ENCODE measurements at regions not wholly inside any gene's neighbourhood (a gene's known extent, or its start where the extent isn't known, plus 50 kb on each side); places are given as distances from the start of the nearest gene placed in this dataset.

DNA sequence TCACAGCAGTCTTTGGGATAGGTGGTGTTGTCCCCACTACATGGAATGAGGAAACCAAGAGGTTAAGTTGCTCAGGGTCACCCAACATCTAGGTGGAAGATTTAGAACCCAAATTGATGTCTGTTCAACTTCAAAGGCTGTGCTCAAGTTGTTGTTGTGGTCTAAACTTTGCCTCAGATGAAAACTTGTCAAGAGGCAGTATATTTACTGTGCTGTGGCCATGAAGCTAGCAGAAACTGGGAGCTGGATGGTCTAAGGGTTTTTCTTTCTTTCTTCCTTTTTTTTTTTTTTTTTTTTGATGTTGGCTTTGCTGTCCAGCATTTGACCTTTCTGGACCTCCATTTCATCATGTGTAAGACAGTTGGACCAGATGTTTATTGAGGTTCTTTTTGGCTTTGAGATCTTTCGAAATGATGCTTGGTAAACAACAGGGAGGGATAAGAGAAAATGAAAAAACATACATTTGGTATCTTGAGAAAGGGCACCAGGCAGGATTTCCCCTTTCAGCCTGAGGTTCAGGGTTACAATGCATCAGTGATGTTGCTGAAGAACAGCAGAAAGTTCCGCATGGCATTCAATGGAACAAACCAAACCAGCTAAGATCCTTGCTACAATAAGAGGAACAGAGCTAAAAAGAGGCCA lies 166.2 kb upstream of the RPS6KA3 start:
- DNase-seq (ENCODE audit: low spot score), result no peak

DNA sequence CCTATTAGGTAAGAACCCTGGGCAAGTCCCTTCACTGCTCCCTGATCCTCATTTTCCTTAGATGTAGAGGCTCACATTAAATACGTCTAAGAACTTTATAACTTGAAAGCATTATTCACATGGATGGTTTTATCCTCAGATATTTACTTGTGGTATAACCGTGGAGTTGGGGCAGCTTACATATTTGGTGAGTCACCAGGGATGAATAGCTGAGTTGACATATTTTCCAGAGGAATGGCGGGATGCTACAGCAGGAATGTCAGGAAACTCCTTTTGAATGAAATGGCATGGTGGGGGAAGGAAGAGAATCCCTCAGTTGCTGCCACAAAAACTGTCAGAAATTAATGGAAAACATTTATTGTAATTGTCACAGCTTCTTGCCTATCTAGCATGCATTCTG lies 165.3 kb upstream of the RPS6KA3 start:
- peak; percentile 63 for DNase-seq (ENCODE audit: low spot score)

DNA sequence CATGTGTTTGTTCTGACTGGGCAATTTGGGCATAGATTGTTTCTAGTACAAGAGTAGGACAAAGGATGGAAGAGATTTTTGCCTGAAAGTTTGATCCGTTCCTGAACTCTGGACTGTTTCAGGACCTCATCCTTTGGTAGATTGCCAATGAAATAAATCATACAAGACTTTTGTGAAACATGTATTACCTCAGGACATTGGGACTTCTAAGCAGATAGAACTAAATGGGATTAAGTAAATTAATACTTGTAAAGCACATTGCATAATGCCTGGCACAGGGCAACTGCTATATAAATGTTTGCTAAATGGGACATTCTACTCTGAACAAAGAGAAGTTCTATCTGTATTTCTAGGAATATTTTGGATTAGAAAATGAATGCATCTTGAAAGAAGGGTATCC lies 164.8 kb upstream of the RPS6KA3 start:
- no peak for DNase-seq (ENCODE audit: low spot score)

DNA sequence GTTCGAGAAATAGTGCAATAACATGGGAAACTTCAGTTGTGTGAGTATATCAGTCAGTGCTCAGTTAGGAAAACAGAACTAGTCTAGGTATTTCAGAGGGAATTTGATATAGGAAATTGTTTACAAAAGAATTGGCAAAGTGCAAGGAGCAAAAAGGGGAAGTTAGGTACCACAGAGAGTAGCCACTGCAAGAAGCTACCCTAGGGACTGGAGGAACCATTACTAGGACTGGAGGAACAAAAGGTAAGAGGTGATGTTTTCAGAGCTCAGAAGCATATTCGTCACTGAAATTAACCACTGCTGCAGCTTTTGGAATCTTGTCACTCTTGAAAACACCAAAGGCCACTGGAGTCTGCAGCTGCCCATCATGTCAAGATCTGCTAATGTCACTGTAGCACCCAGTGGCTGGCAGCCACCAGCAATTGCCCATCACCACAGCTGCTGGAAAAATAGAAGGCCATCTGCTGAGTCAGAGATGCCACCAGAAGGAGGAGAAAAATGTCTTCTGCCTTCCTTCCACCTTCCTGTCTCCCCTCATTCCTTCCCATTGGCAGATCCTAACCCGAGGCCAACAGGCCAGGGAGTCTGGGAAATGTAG lies 160.6 kb upstream of the RPS6KA3 start:
- DNase-seq (ENCODE audit: low spot score), result no peak

DNA sequence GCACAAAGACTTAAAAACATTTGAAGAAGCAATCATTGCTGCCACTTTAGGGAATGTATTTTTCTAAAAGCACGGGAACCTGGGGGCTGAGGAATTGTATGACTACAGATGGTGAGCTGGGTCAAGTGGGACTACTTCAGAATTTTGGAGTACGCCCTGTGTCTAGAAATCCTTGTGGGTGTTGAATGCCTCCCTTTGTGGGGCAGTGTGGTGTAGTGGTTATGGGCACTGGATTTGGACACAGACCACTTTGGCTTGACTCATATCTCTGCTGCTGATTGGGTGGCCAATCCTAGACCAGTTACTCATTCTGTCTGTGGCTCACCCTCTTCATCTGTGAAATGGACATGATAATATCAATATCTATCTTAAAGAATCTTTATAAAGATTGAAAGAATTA lies 155.0 kb upstream of the RPS6KA3 start:
- no peak for DNase-seq (ENCODE audit: low spot score)

DNA sequence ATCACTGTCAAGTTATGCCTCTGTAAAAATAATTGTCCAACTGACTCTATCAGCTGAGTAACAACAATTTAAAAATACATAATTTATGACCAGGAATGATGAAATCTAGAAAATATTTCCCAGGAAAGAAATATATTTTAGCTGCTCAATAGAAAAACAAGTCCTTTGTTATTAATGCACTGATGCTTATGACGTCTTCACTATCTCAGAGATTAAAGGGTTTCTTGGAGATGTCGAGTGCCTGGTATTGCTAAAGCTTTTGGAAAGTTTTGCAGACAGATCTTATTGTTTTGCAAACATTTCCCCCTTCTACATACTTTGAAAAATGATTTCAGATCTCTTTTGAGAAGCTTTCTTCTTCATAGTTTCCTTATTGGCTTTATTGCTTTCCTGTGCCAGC lies 154.6 kb upstream of the RPS6KA3 start:
- no peak for DNase-seq (ENCODE audit: low spot score)

DNA sequence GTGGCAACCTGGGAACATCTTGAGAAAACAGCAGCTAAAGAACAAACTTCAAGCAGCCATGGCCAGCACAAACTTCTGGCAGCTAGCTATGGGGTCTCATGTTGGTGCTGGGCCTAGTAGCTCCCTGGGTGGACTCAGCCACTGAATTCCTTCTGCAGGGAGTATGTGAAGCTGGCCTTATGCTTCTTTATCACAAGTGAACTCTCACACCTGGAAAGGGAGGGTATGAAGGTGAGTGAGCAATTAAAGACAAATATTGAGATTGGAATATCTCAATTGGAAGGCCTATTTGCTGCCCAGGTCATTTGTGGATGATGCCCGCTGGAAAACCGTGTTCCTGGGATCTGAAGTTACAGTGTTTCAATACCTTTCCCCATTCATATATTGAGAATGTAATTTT lies 153.3 kb upstream of the RPS6KA3 start:
- no peak for DNase-seq (ENCODE audit: low spot score)

DNA sequence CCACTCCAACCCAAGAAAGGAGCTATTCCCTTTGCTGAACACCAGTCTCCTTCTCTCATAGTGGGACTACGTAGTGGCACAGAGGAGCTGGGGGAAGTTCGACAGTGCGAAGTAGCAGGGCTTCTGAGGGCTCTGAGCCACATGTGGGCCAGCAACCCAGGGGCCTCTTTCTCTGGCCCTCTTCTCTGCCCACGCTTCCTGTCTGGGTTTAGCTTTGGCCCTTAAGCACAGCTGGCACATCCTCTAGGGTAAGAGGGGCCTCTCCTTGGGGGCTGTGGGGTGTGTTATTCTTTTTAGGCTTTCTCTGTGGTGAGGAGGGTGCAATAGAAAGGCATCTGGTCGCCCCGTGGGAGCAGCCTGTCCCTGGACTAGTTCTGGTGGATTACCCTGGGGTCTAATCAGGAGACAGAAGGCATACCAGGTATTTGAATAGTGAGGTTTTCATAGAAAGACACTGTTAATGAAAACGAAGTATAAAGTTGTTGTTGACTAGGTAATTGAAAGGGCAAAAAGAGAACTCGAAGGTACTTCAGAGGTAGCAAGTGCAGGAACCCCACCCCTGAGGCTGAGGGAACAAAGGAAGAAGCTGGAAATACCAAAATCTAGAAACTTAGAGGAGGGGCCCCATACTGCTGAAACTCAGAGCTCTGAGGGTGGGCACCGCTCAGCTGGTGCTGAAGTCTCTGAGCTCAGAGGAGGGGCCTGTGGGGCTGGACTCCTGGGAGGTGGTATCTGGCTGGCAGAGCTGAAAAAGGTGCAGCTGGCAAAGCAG lies 151.9 kb upstream of the RPS6KA3 start:
- no peak for DNase-seq (ENCODE audit: low spot score)

DNA sequence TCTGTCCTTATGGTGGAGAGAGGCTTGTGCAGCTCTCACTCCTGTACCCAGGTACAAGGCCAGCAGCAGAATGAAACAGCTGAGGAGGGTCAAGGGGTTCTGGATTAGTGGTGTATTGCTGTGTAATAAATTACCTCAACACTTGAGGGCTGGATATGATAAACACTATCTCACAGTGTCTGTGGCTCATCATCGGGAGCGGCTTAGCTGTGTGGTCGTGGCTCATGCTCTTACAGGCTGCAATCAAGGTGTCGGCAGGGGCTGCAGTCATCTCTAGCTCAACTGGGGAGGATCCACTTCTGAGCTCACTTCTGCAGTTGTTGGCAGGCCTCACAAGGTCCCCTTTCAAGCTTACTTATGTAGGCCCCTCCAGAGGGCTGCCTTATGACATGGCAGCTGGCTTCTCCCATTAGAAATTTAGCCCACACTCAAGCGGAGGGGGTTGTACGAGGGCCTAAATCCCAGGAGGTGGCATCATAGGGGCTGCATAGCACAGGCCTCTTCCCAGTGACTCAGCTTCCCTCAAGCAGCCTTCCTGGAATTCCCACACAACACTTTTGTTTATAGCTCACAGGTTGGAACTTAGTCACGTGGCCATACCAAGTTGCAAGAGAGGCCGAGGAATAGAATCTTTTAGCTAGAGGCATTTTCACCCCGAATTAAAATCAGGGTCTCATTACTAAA lies 148.2 kb upstream of the RPS6KA3 start:
- DNase-seq (ENCODE audit: low spot score), result no peak

DNA sequence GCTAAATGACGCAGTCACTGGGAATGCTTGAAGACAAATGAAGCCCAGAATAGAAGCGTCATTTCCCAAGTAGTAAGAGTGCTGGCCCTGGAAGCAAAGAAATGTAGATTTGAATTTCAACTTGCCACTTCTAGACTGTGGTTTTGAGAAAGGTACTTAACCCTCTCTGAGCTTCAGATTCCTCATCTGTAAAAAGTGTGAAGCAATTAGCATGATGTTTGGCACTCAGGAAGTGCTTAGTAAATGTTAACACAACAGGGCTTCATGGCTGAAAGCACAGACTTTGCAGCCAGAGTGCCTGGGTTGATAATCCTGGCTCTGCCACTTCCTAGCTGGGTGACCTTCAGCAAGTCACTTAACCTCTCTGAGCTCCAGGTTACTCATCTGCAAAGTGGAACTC lies 147.4 kb upstream of the RPS6KA3 start:
- no peak for DNase-seq (ENCODE audit: low spot score)

DNA sequence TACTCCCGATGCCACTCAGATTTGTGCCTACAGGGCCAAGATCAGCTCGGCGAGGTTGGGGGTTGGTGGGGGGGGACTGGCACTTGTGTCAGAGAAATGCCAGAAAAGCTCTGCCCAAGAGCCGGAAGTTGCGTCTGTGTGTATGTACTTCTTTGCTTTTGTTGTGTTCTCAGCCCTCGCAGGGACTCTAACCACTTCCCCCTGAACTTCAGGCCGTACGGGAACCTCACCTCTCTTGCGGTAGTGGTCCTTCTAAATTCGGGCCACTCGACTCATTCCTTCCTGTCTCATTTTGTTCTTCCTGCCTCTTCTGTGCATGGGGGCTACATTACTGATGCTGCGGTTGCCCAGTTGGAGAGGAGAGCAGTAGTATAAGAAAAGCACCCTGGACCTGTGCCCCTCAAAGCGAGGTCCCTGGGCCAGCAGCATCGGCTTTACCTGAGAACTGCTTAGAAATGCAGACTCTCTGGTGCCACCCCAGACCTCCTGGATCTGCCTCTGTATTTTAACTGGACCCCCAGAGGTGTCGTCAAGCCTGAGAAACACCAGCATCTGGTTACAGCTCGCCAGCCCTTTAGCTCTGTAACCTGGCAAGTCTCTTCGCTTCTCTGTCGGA lies 146.3 kb upstream of the RPS6KA3 start:
- DNase-seq (ENCODE audit: low spot score), result no peak

DNA sequence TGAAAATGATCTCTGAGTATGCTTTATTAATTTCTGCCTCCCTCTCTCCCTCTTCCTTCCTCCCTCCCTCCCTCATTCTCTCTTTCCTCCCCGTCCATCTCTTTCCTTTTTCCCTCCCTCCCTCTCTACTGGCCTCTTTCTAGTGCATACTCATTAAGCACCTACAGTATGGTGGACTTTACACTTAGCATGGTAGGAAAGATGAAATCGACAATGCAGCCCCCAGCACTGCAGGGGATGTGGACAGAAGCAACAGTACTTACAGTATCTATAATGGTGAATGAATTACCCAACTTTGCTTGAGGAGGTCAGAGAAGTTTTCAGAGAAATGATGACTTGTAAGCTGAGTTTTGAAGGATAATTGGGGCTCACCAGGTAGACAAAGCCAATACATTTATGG lies 143.8 kb upstream of the RPS6KA3 start:
- no peak for DNase-seq (ENCODE audit: low spot score)

DNA sequence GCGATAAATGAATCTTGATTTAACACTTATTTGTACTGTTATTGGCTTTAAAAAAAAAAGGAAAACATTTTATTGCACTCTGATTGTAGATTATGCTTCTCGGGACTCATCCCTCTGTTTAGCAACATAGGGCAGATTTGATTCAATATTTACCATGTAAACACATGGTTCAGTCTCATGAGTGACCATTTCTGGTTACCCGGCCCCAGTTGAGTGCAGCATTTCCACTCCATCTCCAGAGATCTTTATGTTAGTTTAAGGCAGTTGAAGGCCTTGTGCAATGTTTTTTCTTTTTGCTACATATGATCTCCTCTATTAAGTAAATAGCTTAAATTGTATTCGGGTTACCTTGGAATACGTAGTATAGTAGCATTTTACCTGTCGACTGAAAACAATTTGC lies 143.3 kb upstream of the RPS6KA3 start:
- DNase-seq (ENCODE audit: low spot score), result no peak

DNA sequence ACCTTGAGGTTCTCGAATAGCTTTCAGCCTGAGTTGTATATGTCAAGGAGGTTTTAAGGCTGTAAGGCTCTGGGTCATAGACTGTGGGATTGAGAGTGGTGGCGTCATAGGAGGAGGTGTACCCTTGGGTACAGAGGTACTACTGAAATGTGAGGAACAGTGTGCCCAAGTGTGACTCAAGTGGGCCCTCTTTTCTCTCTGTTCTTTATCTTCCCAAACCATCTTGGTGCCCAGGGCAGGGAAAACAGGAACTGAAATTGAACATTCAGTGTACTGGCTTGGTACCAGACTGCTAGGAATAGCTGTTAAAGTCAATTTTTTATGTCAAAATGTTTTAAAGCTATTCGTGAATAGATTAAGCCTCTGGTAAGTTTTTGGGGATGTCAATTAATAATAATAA lies 136.2 kb upstream of the RPS6KA3 start:
- DNase-seq (ENCODE audit: low spot score), result no peak

DNA sequence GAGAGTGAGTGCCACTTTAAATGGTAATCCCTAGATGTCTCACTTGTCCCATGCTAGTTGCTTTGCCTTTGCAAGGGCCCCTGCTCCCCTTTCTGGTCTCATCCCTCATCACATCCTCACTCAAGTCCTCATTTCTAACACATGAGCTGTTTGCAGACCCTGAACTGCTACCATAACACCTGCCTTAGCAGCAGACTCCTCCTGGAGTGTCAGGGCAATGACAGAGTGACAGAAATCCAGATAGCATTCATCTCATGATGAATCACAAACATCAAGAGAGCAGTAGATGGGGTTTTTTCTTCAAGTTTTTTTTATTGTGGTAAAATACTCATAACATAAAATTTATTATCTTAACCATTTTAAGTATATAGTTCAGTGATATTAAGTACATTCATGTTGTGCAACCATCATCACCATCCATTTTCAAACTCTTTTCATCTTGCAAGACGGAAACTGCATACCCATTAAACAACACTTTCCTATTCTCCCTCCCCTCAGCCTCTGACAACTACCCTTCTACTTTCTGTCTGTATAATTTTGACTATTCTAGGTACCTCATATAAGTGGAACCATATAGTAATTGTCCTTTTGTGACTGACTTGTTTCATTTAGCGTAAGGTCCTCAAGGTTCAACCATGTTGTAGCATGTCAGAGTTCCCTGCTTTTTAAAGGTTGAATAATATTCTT lies 133.2 kb upstream of the RPS6KA3 start:
- no peak for DNase-seq (ENCODE audit: low spot score)

DNA sequence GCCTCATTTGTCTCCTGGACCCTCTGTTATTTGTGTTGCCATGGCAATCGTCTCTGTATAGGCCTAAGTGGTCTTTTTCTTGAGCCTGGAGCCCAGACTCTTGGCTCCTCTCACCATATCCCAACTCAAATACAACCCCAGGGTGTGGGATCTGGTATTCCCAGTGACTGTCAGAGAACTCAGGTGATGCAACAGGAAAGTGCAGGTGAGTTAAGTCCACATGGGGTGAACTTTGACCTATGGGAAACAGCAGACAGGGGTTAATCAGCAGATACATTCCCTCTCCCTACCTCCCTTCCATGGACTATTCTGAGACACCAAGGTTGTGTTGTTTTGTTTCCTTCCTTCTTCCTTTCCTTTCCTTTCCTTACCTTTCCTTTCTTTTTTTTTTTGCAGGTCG lies 130.9 kb upstream of the RPS6KA3 start:
- DNase-seq (ENCODE audit: low spot score), result no peak

DNA sequence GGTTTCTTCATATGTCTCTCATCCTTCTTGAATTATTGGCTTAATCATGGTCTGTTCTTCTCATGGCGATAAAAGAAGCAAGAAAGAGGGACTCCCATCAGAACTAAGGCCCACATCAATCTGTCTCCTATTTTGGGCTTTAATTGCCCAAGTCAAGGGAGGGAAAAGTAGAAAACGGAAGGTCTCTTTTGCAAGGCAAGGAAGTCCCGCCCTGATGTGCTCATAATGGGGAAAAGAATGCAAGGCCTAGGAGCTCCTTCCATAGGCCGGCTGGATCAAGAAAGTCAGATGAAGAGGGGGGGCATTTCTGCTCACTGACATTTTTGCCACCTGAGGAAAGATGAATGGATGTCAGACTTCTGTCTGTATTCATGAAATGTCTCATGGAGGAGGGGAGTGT lies 127.7 kb upstream of the RPS6KA3 start:
- no peak for DNase-seq (ENCODE audit: low spot score)

DNA sequence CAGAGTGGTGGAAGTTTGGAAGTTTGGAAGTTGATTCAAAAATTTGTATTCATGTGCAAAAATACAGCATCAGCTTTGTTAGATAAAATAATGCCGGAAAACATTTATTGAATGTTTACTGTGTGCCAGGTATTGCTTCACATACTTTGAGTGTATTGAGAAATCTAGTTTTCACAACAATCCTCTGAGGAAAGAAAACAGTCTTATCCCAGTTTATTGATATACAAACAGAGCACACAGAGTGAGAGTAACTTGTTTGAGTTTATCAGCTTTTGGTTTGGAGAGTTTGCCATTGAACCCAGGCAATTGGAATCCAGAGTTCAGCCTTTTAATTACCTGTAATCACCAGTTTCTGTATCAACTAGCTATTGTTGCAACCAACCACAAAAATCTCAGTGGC lies 127.2 kb upstream of the RPS6KA3 start:
- DNase-seq (ENCODE audit: low spot score), result no peak

DNA sequence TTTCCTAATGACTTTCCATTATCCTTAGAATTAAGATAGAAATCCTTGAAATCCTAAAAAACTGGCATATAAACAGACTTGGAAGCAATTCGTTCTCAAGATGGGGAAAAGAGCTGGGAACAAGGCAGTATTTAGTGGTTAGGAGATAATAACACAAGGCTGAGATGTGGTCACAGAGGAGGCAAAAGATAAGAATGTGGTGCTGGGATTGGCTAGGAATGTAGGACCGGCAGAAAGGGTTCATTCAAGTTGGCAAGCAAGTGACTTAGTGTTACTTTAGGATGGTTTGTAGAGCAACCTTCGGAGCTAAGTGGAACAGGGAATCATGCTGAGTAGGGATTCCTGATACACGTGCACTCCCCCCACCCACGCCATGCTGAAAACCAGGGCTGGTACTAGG lies 121.9 kb upstream of the RPS6KA3 start:
- DNase-seq (ENCODE audit: low spot score), result peak; percentile 58

DNA sequence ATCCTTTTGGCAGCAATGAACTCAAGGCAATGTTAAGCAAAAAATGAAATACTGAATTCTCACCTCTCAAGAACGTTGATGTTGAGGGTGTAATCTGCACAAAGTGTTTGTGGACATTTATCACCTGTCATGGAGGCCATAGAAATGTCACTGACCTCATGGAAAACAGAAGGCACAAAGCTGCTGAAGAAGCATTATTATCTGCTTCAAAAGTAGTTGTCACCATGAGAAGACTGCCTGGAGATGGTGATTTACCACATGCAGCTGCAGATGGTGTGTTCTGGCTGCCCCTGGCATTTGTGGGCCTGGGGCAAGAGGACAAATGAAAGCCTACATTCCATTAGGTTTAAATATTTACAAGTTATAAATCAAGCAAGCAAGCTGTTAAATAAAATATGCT lies 116.8 kb upstream of the RPS6KA3 start:
- DNase-seq (ENCODE audit: low spot score), result no peak

DNA sequence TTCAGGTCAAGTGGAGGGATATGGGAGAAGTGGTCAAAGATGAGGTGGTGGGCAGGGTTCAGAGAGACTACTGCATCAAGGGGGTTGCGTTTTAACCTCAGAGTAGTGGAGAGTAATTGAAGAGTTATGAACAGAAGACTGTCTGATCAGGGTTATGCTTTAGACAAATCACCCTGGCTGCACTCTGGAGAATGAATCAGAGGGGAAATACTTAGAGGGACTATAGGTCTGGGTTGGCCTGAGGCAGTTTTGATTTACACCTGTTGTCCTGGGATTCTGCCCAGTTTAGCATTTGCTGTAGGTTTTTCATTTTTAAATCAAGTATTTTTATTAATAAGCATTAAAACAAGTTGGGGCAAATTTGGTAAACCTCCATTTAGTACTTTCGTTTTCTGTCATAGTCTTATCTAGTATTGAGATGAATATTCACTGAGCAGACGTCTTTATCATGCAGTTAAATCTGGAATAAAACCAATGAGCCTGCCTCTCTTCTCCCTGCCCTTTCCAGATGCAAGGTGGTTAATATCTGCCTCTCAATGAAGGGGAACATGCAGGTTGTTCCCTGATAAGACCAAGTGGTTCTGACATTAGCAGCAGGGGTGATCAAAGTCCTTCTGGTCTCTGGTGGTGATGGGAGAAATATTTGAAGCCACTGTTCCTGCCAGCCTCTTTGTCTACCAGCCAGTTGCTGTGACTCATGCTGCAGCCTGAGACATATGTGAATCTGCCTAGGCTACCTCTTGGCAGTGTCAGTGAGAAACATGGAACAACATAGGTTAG lies 116.0 kb upstream of the RPS6KA3 start:
- peak; percentile 28 for DNase-seq (ENCODE audit: low spot score)
